ENCODE measurements at regions not wholly inside any gene's neighbourhood (a gene's known extent, or its start where the extent isn't known, plus 50 kb on each side); places are given as distances from the start of the nearest gene placed in this dataset.
"Not testable (repeated sequence)": the region's sequence is repeated elsewhere in the genome, so short reads cannot be mapped to it uniquely, and the experiment has no call there.

DNA sequence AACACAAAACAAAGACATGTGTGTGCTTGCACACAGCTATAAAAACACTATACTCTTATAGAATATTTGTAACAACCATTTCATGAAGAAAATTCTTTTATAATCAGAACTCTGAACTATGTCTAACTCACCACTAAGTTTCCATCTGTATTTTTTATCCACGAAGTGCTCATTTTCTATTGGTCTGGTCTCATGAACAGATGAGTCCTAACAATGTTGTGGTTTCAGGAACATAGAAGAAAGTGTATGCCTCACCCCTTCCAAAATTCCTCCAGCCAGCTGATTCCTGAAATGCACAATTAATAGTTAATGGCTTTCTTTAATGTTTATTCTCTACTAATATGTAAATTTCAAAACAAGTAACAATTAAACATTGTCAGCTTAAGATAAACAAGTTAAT lies 325.3 kb upstream of the GRAMD2B start:
- no peak for DNase-seq

DNA sequence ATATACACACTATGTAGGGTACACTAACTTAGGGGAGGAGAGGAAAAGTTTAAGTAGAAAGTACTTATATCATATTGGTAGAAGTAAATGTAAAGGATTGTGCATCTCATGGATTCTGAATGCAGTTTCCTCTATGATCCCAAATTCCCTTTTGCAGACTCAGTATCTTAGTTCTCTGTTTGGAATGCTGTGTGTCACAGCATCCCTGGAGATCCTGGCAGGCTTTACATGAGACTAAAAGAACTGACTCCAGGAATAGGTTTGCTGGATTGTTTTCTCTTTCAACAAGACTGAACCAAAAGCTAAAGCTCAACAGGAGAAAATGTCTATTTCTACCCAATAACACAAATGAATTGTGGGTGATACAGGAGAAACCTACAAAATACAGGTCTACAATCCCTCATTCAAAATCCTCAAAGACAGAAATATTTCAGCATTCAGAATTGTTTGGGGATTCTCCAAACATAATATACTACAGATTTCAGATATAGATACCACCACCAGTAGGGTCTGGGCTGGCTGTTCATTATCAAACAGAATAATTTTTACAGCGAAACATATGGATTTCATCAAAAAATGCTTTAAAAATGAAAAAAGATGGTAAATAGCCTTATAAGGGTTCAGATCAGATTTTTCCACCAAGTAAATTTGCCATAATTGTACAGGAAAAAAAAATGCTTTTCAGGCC lies 324.7 kb upstream of the GRAMD2B start:
- DNase-seq = no peak

DNA sequence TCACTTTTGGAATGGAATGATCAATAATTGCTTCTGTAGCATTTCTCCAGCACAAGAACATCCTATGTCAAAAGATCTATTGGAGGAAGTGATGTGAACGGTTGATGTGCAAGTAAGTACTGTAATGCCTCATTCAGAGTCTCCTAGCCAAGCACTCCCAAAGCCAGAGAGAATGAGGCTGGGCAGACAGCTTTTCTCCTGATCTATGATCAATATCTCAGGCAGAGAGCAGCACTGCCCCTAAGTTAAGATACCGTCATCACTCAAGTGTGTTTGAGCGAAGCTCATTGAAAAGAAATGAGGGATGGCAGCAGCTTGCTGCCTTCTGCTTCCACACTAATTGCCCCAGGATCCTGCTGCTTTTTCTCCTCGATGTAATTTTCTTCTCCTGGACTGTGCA lies 324.1 kb upstream of the GRAMD2B start:
- no peak for DNase-seq

DNA sequence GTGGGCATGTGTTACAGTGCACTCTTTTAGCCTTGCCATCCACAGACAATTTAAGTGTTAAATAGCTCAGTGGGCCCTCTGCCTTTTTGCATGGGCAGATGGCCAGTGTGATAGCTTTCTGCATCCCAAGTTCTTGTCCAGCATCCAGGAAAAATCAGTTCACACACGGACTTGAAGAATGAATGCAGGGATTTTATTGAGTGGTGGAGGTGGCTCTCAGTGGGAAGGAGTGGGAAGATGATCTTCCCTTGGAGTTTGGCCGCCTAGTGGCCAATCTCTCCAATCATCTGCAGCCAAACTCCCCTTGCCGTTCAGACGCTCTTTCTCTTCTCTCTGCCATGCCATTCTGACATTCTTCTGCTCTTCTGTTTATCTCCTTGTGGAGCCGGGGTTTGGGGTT lies 322.4 kb upstream of the GRAMD2B start:
- no peak for DNase-seq

DNA sequence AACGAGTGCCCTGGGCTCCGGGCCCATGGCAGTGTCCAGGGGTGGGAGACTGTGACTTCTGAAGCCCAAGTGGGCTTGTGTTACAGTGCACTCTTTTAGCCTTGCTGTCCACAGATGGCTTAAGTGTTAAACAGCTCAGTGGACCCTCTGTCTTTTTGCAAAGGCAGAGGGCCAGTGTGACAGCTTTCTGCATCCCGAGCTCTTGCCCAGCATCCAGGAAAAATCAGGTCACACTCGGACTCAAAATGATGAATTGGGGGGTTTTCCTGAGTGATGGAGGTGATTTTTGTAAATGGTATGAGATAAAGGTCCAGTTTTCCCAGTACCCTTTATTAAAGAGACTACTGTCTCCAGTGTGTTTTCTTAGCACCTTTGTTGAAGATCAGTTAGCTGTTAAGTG lies 321.3 kb upstream of the GRAMD2B start:
- no peak for DNase-seq

DNA sequence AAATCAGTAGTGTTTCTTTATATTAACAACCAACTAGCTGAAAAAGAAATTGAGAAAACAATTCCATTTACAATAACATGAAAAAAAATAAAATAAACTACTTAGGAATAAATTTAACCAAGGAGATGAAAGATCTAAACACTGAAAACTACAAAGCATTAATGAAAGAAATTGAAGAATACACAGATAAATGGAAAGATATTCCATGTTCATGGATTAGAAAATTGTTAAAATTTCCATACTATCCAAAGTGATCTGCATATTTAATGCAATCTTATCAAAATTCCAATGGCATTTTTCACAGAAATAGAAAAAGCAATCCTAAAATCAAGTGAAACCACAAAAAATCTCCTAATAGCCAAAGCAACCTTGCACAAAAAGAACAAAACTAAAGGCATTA lies 320.2 kb upstream of the GRAMD2B start:
- DNase-seq = no peak

DNA sequence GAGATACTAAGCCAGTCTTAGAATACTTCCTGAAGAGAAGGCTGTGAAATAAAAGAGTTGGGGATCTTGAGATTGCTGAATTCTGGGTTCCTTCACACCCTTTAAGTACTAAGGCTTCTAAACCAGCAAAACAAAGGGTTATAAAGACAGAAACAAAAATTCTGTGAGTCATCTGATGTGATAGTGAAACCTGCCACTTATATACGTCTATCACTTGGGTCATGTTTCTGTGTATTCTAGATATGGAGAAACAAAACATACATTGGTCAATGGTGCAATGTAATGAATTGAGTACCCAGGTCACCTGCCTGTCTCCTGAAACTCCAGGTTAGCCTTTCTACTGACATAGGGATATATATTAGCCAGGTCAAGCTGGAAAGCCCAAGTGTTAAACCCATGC lies 319.3 kb upstream of the GRAMD2B start:
- DNase-seq = no peak

DNA sequence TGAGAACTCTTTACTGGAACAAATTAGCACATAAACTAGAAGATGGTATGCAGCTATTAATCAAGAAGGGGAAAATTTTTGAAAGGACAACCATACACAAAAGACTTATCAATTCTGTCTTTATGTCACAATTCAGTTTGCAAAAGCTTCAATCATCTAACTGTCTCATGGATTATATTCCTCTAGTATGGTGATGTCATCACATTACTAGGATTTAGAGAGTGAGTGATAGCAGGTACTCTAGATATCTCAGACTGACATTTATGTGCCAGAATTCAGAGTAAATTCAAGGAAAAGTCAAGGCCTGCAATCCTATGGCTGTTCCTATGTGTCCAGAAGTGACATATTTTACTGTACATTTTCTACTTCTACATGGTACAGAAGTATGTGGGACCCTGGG lies 318.9 kb upstream of the GRAMD2B start:
- DNase-seq = no peak

DNA sequence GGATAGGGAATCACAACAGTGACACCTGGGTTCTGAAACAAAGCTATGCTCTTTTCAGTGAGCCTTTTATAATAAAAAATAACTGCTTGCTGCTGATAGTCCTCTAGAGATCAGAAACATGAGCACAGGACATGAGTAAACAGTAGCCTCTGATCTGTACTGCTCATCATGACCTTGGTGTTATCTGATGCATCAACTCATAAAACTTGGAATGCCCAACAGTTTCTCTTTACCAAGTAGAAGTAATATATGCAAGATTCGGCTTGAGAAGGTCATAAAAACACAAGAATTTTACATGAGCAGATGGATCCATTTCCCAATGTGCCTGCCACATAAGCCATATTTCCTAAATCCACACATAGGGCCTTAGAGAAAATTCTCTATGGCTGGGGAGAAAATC lies 318.3 kb upstream of the GRAMD2B start:
- no peak for DNase-seq

DNA sequence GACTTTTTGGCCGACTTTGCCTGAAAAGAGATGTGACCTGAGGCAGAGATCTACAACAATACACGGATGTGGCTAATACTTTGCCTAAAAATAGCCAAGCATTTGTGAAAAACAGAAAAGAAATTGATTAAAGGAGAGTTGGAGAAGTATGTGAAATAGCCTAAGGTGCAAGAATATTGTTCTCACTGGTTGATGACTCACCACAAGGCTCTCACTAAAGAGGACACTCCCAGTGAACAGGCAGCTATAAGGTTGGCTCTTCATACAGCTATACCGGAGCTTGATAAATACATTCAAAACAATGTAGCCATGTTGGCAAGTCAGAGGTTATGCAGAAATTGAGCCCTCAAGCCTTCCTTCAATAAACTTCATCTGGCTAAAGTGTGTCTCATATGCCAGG lies 317.2 kb upstream of the GRAMD2B start:
- DNase-seq = no peak

DNA sequence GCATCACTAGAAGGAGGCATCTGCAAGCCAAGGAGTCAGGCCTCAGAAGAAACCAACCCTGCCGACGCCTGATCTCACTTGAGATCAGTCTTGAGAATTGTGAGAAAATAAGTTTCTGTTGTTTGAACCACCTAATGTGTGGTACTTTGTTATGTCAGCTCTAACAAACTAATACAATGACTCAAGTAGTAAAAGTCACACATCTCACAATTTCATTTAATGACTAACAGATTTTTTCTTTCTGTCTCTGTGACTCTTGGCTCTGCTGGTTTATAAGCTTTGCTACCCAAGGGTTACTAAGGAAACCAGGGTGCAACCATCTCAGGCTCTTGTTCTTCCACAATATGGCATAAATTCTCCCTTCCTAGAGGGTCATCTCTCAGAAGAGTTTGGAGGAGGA lies 315.8 kb upstream of the GRAMD2B start:
- no peak for DNase-seq

DNA sequence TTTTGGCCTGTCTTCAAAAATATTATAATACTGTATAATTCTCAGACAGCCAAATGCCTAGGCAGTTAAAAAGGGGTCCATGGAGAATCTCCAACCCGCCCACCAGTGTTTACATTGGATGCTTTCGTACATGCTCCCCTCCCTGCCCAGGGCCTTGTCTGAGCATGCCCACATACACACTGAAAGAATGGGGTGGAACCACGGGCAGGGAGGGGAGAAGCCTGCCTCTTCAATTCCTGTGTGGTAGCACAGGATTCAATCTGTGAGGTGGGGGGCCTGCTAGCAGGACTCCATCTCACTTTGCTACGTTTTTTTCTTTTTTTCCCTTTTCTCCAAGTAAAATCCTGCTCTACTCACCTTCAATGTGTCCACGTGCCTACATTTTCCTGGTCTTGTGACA lies 314.7 kb upstream of the GRAMD2B start:
- DNase-seq = no peak

DNA sequence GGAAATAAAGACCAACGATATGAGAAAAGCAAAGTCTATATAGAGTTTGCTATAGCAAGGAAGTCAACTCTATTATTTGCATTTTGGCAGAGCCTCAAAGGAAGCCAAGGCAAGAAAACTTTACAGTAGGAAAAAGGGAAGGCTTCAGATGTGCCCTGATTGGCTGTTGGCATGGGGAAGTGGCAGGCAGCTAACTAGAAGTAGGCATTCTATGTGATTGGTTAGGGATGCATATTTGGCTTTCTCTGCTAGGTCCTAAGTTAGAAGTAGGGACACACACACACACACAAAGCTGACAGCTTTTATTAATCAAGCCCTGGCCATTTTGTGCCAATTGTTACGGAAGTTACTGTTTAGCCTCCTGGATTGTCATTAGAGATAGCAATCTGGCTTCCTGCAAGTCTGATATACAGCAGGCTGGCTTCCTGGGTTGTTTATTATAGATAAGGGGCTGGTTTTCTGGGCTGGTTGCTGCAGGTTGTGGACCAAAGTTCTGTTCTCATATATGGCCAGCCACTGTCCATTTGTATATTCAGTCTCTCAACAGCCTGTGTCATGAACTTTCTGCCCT lies 308.1 kb upstream of the GRAMD2B start:
- no peak for DNase-seq

DNA sequence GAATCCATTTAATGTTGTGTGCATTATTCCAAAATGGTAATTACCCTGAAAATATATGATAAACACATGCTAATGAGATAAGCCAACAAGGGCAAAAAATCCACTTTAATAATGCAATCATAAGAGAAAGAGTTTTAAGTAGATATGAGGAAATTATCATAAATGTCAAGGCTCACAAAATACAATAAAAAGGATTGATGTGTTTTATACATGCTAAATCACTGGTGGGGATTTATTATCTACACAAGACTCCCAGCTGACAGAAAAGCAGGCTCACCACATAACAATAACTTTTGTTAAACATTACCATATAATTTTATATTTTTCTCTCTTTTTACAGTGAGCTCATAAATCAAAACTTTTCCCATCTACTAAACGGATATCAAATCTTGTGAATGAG lies 306.2 kb upstream of the GRAMD2B start:
- no peak for DNase-seq

DNA sequence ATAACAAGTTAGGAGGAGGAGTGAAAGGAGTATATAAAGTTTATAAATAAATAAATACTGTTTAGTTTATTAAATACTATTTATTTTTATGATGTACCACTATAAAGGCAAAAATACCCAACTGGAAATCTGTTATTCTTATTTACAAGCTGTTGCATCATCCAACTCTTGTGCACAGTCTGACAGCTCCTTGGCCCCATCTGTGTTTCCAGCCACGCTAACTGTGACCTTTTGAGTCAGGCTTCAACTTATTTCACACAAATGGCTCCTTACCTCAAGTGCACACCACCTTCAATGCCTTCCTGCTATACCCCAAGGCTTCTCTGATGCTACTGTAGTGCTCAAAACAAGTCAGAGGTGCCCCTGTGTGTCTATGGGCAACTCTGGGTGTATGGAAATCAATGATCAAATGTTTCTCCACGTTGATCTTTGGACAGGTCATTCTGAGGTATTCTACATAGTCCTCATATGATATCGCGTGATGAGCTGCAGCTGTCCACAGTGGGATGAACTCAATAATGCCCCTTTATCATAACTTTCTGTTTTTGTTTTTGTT lies 303.2 kb upstream of the GRAMD2B start:
- DNase-seq = no peak

DNA sequence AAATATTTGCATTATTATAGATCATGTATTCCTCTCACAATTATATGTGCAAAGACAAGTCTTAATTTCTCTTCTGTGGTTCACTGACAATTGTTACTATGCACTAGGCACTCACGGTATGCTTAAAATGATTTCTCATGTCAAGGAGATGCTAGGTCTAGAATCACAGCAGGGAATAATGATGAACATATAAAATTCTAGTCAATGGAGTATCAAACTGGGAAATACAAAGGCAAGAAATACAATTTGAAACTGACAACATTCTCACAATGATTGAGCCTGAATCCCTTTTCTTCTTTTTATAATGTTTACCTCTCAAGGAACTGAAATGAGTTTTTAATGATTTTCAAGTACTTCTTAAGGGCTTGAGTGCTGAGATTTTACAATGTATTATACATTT lies 302.3 kb upstream of the GRAMD2B start:
- DNase-seq = no peak

DNA sequence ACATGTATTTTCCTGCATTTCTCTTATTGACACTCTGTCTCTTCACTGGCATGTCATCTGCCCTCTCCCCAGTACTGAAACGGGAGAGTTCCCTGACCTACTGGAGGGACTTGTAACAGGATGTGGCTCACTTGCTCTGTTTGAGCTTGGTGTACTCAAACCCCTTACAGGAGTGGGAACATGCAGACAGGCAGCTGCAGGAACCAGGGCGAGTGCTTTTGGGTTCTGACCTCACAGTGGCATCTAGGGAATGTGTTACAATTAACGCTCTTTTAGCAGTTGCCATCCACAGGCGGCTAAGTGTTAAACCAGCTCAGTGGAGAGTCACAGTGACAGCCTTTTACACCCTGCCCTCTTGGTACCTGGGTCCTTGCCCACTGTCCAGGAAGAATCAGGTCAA lies 300.3 kb upstream of the GRAMD2B start:
- no peak for DNase-seq

DNA sequence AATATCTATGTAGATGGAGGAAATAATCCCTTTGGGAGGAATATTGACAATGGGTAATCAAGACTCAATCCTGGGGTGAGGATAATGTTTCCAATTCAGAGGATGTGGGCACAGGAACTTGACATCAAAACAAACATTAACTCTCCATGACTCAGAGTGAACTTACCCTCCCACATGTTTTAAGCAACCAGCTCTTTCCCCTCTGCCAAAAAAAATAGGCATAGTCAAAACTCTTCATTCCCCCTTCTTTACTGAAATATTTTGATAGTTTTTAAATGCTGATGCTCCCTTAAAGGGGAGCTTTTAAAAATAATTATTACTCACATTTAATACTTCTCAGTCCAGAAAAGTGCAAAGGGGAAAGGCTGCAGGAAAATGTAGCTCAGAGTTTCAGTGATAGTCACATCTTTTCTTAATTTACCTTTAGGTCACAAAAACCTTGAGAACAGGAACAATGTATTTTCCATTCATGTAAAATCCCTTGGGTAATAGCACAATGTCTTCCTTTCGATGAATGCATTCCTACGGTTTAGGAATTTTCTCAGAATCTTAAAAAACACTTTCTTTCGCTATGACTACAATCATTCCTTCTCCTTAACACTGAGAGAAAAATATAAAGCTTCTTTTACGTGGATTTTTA lies 298.4 kb upstream of the GRAMD2B start:
- no peak for DNase-seq

DNA sequence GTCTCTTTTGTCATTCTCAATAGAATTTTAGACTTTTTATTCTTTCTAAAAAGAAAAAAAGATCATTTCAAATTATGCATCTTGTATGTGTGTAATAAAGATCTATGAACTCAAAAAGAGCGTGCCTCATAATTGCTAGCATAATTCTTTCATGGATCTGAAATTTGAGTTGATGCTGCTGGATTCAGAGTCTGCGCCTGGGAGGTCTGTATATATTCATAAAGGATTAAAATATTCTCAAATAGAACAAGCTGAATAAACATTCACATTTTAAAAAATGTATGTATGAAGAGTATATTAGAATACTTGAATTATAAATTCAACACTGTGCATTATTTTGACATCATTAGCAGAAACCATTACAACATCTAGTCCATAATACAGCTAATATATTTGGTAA lies 297.8 kb upstream of the GRAMD2B start:
- no peak for DNase-seq

DNA sequence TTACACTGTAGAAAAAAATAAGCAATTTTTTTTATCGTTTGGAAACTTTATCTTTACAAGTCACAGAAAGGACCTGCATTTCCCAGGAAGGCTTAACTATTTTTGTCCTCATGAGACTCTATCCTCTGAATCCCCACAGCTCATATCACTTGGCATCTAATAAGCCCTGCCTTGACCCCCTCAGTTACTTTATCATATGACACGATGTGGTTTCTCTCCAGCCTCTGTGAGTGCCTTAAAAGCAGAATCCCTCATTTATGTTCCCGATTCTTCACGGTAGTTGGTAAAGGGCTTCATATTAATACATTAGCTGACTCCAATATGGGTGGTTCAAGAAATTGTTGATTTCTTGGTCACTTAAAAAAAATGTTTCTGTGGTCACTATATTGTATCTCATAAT lies 296.6 kb upstream of the GRAMD2B start:
- DNase-seq = no peak

DNA sequence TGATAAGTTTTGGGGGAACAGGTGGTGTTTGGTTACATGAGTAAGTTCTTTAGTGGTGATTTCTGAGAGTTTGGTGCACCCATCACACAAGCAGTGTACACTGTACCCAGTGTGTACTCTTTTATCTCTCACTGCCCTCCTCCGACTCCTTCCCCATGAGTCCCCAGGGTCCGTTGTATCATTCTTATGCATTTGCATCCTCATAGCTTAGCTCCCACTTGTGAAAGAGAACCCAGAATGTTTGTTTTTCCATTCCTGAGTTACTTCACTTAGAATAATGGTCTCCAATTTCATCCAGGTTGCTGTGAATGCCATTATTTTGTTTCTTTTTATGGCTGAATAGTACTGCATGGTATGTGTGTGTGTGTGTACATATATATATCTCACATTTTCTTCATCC lies 295.8 kb upstream of the GRAMD2B start:
- not testable (repeated sequence) for DNase-seq

DNA sequence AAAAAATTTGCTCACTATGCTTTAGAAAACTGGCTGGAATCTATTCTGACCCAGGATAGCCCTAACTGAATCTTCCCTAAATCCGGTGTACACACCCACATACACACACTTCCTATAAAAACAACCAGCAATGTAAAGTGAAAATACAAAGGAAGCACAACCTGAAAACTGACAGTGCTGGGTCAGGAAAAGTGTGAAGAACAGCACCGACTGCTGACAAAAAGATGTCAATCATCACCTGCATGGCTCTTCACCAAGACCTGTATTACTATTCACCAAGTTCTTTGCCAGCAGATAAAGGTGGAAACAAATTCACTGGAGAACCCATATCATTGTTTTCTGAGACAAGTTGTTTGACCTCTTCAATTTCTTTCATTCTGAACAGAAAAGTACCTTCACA lies 293.8 kb upstream of the GRAMD2B start:
- DNase-seq = no peak

DNA sequence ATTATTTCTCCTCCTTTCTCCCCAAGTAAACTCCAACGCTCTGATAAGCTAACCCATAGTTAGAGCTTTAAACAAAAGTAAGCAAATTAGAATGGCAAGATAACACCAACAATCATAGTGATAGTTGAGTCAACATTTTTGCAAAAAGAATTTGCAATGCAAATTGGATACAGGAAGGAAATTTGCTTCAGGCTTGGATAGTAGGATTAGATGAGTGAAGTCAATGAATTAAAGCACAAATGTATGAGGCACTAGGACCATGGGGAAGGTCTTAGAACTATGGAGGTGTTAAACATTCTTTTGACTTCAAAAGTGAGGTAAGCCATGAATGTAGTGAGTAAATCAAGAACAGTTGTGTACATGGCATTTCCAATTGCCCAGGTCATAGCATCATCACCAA lies 289.8 kb upstream of the GRAMD2B start:
- DNase-seq = no peak

DNA sequence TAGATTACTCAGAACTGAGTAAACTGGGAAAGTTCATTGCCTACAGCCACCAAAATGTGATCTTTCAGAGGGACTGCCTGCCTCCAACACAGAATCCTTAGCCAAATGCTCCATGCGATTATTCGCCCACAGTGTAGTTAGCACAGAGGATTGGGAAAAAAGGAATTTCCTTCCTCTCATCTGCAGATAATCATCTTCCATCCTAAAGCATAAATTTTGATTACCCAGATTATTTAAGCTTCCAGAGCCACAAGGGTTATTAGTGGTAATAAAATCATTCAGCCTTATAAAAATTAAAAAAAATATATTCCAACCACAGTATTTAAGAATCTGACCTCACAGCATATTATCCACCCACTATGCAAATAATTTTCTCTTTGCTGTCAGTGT lies 285.3 kb upstream of the GRAMD2B start:
- DNase-seq = no peak

All from SW 1271 (cell line).